HG03571 (cell line): ENCODE measurements at regions not wholly inside any gene's neighbourhood (a gene's known extent, or its start where the extent isn't known, plus 50 kb on each side); places are given as distances from the start of the nearest gene placed in this dataset.
"Not testable (repeated sequence)": the region's sequence is repeated elsewhere in the genome, so short reads cannot be mapped to it uniquely, and the experiment has no call there.

ENCODE experiments used
- ATAC-seq: cut with Tn5 transposase; IDR thresholded peaks from one replicate; pipeline ENCODE4 v1.9.1; 2021; ENCODE audit not compliant: unreplicated experiment

DNA sequence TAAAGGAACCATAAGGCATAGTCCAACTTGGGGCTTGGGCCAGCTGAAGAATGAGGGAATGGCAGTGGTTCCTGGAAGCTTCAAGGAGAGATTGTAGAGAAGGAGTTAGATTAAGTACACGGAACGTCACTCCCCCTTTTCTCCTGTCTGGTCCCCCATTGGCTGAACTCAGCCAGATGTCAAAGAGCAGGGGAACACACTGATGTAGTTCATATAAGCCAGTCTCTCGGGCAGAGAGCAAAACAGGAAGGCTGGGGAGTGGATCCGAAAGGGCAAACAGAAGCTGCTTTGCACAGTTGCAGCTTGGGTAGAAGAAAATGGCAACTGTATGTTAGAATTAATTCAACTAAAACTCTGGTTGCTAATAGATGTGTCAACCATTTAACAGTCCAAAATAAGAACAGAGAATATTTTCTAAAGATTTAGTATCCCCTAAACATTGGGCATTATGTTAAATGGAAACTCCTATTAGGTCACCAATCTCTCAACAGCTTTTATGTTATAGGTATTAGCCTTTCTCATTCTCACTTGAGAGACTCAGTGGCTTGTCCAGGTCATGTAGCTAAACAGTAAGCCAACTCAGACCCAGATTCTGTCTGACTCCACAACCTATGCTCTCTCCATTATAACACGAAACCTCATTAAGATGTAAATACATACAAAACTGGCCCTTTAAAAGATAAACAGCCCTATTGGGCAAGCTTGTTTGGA lies 600.7 kb upstream of the USP24 start:
- no peak for ATAC-seq

DNA sequence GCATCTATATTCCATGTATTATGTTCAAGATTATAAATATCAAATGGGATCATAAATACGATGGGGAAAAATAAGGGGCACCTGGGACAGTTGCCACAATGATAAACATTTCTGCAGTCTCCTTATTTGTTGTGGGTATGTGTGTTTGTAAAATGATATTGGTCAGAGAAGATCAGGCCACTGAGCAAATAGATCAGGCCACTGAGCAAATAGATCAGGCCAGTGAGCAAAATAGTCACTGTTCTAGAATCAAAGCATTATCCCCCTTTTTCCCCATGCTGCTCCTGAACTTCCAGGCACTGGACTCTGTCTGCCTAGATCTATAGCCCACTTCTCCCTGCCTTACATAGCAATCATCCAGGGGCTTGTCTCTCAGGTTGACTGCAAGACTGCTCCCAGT lies 599.8 kb upstream of the USP24 start:
- ATAC-seq: no peak

DNA sequence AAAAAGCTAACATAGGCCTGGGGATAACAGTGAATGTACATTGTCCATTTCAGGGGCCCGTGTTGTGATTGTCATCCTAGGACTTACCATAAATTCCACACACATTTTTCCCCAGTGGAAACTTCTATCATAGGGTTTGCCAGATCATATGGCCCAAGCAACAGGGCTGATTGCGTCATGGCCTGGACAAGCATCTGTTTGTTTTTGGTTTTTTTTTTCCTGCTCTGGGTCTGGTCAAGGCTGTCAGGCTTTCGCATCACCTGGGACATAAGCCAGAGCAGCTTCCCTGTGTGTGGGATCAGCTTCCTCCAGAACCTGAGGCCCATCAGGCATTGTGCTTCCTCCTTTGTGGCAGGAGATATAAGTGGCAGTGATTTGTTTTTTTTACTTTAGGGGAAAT lies 598.5 kb upstream of the USP24 start:
- no peak for ATAC-seq

DNA sequence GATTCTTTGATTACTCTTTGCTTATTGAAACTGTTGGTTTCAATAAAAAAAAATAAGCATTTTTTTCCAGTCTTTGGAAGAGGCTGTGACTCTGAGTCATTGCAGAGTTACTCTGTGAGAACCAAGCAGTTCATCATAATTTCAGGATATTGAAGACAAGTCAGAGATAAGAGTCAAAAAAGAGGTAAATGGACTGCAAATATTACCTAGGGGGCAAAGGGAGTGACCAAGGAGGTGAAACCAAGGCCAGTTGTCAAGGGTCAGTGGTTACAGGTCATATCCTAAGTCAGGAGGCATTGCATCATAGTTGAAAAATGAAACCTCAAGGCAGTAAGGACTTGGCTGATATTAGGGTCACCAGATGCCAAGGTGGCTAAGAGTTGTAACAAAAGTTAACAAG lies 597.1 kb upstream of the USP24 start:
- ATAC-seq: no peak

DNA sequence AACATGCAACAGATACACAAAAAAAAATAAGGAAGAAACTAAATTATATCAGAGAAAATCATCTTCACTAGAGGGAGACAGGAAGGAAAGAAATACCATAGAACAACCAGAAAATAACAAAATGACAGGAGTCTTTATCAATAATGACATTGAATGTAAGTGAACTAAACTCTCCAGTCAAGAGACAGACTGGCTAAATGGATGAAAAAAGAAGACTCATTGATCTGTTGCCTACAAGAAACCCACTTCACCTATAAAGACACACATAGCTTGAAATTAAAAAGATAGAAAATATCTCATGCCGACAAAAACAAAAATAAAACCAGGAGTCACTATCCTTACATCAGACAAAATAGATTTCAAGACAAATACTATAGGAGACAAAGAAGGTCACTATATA lies 593.1 kb upstream of the USP24 start:
- no peak for ATAC-seq

DNA sequence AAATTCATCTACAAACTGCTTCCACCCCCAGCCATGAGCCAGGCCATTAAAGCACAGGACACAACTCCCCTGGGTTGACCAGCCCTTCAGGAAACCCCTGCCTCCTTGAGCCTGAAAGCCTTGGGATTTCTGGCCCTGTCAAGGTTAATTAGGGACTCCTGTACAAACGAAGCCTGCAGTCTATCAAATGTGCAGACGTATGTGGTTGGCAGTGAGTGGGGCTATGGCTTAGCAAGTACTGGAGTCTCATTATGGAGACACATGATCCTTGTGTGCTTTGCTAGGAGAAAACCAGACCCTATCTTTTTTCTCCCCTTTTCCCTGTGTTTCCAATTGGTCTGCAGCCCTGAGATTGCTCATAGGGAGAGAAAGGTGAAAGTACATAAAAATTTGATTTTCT lies 588.3 kb upstream of the USP24 start:
- ATAC-seq: no peak

DNA sequence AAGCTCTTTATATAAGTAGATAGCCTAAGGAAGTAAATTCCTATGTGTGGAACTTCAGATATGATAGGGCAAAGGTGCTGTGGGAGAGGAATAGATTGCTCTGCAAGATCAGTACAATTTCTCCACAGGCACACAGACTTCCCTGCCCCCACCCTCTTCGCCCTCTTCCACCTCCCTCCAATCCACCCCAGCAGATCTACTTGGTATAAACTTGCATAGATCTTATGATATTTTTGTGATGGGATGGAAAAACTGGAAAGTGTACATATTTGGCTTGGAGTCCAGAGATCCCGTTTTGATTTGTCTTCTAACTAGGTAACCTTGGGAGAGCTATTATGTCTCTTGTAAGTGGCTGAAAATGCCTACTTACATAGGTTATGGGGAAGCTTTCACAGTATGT lies 586.3 kb upstream of the USP24 start:
- no peak for ATAC-seq

DNA sequence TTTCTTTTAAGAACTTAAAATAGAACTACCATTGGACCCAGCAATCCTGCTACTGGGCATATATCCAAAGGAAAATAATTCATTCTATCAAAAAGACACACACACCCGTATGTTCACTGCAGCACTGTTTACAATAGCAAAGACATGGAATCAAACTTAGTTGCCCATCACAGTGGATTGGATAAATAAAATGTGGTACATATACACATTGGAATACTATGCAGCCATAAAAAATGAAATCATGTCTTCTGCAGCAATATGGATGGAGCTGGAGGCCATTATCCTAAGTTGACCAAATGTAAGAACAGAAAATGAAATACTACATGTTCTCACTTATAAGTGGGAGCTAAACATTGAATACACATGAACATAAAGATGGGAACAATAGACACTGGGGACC lies 585.3 kb upstream of the USP24 start:
- no peak for ATAC-seq

DNA sequence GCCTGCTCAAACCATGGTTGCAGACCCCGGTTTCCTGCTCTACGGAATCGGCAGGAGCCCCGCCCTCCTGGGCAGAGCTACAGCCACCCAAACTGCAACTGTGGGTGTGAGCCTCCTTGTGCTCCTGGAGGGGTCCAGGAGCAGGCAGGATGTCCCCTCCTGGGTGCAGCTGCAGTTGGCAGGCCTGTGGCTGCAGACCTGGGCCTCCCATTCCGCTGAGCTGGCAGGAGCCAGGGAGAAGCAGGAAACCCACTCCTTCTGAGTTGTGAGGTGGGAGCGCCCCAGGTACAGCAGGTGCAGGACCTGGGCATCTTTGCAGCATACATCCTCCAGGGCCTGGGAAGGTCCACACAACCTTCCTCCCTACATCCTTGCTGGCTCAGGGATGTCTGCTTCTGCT lies 578.7 kb upstream of the USP24 start:
- ATAC-seq: no peak

DNA sequence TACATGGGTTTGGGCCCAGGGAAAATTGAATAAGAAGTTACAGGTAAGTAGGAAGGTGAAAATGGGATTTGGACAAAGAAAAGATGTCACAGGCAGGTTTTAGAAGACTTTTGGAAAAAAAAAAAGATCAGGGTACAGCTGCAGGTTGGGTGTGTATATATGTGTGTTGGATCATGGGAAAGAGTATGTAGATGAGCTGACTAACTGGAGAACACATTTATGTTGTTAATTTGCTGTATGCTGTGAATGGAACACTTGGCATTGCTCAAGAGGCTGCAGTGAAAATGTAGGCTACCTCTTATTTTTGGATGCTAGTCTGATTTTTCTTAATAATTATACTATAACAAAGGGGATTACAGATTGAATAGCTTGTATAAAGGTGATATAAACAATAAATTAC lies 577.7 kb upstream of the USP24 start:
- ATAC-seq: no peak

DNA sequence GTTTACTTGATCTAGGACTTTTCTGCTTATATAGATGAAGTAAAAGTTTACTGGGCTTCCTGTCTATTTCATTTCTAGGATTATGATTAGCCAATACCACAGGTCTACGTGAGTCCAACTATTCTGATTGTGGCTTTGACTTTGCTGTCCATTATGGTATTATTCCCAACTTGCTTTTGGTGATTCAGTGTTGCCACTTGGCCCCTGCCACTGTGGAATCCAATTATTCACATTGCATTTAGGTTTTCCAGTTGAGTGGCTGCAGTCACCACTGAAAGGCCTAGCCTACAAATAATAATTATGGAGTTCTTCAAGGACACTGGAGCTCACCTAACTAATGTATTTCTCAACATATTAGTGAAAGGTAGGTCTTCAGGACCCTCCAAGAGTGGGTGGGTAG lies 574.3 kb upstream of the USP24 start:
- no peak for ATAC-seq

DNA sequence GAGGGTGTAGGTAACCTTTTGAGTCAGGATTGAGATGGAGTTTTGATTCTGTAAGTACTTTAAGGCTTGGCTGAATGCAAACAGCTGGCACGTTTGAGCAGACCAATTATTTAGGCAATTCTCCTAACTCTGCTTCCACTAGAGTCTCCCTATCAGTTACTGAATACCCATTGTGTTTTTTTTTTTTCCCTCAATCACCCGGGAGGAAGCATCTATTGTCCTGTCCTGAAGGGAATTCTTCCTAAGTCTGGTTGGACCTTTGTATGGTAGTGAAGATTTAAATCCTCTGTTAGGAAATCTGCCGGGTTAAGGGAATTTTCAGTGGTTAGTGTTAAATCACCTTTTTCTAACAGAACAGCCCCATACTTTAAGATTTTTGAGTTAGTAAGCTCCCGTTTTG lies 571.2 kb upstream of the USP24 start:
- no peak for ATAC-seq

DNA sequence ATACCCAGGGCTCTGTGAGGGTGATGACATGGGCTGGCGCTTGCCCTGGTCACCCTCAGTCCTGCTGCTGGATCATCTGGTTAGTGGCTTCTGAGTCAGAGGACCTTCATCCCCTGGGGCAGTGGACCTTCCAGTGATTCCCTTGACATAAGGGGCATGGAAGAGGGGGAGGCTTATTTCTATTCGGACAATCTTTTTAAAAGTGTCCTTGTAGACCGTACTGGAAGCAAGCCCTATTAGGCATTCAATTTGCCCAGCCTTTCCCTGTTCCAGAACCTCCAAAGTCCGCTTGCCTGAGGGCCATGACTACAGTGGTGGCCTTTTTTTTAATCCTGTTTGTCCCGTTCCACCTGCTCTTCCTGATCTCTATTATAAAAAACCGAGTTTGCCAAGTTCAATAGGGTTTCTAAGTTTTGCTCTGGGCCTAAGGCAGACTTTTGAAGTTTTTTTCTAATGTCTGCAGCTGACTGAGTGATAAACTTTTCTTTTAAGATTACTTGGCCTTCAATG lies 569.8 kb upstream of the USP24 start:
- not testable (repeated sequence) for ATAC-seq

DNA sequence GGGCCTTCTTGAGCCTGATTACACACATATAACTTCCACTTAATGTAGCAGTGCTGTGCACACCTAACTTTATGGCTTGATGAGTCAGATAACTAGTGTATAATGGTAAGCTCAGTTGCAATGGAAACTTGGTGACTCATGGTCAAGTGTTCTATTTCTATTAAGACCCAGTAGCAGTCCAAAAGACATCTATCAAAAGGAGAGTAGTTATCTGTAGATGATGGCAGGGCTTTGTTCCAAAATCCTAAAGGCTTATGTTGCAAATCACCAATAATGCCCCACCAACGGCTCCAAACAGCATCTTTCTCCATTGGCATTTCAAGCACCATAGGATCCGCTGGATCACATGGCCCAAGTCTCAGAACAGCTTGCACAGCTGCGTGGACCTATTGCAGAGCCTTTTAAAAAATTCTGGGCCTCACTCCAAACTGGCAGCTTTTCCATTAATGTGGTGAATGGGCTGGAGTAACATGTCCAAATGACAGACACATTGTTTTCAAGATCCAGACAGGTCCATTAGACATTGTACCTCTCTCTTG lies 566.8 kb upstream of the USP24 start:
- no peak for ATAC-seq

DNA sequence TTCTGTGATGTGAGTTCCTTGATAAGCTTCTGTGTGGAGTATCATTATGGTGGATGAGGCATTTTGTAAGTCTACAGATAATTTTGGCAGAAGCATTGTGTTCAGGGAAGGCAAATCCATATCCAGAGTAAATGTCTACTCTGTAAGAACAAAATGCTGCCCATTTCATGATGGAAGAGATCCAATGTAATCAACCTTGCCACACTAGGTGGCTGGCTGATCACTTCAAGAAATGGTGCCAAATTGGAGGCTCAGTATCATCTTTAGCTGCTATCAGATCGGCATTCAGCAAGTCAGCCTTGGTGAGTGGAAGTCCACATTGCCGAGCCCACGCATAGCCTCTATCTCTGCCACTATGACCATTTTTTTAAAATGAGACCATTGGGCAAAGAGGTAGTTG lies 565.8 kb upstream of the USP24 start:
- ATAC-seq: no peak

DNA sequence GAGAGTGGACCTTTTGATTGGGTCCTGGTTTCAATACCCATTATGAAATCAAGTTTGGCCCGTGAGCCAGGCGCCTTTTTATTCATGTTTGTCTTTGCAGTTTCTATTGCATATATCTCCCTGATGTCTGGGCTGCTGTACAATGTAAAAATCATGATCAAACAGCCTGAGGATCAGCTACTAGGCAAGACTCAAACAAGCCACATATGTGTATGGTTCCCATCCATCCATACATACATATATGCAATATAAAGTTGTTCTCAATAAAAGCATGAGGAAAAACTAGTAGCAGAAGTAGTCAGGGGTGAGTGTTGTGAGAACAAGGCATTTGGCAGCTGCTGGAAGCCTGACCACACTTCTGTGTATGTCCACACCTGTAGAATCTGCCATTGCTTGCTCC lies 562.4 kb upstream of the USP24 start:
- ATAC-seq: no peak

DNA sequence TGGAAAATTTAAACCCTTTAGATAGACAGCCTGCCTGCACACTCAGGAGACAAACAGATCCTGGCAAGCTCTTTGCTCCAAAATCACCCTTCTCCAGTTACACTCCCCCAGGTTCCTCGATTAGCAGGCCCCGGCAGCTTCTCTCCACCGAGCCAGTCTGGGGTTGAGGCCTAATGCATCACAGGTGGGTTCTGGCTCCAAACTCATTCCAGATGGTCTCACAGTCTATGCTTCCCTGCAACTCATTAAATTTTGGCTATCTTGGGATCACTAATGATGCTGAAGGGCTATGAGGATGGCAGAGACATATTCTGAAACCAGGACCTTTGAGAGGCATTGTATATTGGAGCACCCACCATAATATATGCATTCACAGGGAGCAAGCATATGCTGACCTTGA lies 559.8 kb upstream of the USP24 start:
- ATAC-seq: no peak

DNA sequence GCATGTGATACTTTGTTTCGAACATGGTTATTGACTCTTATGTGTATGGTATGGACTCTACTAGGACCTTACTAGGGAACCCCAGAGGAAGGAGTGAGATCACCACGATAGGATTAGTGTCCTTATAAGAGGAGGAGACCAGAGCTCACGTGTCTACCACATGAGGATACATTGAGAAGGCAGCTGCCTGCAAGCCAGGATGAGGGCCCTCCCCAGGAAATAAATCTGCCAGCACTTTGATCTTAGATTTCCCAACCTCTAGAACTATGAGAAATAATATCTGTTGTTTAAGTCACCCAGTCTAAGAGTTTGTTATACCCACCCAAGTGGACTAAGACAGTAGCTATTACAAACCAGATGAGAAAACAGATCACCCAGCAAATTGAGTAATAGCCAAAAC lies 559.3 kb upstream of the USP24 start:
- no peak for ATAC-seq

DNA sequence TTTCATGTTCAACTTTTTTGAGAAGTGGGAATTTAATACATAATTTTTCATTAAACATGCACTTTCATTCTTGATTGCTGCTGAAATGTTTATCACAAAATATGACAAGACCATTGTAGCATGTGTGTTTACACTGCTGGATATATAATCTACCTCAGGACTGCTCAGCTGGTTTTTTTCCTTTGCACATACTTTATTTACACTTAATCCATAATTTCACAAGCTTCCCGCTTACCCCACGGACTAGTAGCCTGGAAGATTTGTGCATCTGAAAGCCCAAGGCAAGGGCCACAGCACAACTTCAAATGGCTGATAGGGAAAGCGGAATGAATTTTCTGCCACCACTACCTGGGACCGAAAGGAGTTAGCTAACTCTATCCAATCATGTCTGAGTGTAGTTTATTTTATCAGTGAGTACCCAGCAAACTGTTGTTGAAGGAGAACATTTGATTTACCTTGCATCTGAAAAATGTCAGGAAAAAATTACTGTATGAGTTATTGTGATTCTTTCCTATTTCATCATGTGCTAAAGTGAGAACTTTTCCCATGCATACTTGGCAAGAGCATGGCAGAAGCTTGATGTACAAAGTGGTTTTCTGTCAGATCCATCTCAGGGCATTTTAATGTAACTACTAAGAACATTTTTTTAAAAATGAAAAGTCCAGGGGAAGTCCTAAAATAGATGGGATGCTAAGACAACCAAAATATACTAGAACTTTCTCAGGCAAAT lies 558.2 kb upstream of the USP24 start:
- no peak for ATAC-seq

DNA sequence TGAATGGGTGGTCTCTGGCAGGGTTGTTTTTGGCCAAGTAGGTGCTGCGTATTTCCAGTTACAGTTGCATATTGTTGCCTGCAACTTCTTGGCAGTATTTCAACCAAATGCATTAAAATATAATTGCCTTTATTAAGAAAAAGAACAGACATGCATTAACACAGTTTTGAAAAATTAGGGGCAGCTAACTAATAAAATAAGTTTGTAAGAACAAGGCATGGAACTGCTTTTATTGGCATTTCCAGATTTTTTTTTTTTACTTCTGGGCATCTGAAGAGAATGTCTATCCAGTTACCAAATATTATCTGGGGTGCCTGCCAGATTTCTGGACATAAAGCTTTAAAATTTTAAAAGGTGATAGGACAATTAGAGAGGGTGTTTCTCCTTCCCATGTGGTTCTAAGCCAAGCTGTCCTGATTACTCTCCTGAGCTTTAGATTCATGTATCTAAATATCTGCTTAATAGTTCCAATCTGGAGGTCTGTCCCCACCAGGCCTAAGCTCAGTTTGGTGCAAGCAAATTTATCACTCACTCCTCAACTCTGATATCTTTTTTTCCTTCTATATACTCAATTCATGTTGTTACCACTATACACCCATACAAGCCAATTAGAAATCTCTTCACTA lies 553.3 kb upstream of the USP24 start:
- no peak for ATAC-seq

DNA sequence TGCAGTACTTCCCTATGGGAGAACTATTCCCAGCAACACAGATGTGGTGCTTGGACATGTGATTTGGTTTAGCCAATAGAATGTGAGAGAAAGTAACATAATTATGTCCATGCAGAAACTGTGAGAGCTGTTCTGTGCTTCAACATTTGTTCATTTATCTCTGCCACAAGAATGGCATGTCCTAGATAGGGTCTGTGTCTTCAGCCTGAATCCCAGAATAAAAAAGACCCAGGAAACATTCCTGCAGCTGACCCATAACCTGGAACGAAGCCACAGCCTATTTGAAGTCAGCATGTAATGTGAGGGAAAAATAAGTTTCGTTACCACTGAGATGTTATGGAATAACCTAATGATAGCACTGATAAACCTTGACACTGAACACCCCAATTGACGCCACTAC lies 552.0 kb upstream of the USP24 start:
- no peak for ATAC-seq

DNA sequence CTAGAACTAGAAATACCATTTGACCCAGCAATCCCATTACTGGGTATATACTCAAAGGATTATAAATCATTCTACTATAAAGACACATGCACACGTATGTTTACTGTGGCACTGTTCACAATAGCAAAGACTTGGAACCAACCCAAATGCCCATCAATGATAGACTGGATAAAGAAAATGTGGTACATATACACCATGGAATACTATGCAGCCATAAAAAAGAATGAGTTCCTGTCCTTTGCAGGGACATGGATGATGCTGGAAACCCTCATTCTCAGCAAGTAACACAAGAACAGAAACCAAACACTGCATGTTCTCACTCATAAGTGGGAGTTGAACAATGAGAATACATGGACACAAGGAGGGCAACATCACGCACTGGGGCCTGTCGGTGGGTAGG lies 550.3 kb upstream of the USP24 start:
- not testable (repeated sequence) for ATAC-seq
